Fibroblast of villous mesenchyme (primary cell): ENCODE measurements at regions not wholly inside any gene's neighbourhood (a gene's known extent, or its start where the extent isn't known, plus 50 kb on each side); places are given as distances from the start of the nearest gene placed in this dataset.

Experiments
- DNase-seq: peaks from one replicate; pipeline ENCODE4 v3.0.0-alpha.2; 2010; ENCODE audit warnings: low read depth
- H3K4me3 ChIP-seq: 2 replicates; pipeline ENCODE4 v1.5.1; 2011; ENCODE audit warnings: low read depth, mild to moderate bottlenecking, low read length
- TF ChIP-seq, protein P1 (sequence below): IDR thresholded peaks from 2 replicates; pipeline ENCODE4 v1.5.1; 2012; ENCODE audit warnings: low read depth, mild to moderate bottlenecking, low read length; ENCODE audit not compliant: insufficient read depth

DNA sequence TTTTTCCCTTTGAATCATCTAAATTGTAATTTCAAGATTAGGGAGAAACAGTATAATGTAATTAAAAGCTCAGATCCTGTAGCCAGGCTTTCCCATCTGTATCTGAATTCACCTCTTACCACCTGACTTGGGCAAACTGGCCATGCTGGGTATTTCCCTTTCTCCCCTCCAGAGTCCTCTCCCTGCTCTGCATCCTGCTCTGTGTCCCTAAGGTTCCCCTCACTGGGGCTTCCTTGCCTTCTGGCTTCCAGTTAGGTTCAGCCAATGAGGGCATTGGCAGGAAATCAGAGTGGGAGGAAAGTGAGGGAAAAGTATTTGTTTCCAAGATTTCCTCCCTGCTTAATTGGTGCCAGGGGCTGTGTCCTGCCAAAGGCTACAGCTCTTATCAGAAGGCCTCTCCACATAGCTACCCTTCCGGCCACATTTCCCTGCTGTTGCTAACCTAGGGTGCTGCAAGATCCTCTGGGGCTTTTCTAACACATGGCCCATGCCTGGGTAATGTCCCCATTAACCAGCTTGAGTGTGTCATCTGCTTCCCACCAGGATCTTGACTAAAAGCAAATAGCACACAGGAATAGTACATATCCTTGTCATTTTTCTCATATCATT is 51.0 kb upstream of the MPDZ start:
- no peak for DNase-seq
- TF ChIP-seq, protein P1, sequence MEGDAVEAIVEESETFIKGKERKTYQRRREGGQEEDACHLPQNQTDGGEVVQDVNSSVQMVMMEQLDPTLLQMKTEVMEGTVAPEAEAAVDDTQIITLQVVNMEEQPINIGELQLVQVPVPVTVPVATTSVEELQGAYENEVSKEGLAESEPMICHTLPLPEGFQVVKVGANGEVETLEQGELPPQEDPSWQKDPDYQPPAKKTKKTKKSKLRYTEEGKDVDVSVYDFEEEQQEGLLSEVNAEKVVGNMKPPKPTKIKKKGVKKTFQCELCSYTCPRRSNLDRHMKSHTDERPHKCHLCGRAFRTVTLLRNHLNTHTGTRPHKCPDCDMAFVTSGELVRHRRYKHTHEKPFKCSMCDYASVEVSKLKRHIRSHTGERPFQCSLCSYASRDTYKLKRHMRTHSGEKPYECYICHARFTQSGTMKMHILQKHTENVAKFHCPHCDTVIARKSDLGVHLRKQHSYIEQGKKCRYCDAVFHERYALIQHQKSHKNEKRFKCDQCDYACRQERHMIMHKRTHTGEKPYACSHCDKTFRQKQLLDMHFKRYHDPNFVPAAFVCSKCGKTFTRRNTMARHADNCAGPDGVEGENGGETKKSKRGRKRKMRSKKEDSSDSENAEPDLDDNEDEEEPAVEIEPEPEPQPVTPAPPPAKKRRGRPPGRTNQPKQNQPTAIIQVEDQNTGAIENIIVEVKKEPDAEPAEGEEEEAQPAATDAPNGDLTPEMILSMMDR: no peak
- H3K4me3 ChIP-seq: no peak overlapping the region
